ENCODE measurements at regions not wholly inside any gene's neighbourhood (a gene's known extent, or its start where the extent isn't known, plus 50 kb on each side); places are given as distances from the start of the nearest gene placed in this dataset.

- TF ChIP-seq, protein P1, sequence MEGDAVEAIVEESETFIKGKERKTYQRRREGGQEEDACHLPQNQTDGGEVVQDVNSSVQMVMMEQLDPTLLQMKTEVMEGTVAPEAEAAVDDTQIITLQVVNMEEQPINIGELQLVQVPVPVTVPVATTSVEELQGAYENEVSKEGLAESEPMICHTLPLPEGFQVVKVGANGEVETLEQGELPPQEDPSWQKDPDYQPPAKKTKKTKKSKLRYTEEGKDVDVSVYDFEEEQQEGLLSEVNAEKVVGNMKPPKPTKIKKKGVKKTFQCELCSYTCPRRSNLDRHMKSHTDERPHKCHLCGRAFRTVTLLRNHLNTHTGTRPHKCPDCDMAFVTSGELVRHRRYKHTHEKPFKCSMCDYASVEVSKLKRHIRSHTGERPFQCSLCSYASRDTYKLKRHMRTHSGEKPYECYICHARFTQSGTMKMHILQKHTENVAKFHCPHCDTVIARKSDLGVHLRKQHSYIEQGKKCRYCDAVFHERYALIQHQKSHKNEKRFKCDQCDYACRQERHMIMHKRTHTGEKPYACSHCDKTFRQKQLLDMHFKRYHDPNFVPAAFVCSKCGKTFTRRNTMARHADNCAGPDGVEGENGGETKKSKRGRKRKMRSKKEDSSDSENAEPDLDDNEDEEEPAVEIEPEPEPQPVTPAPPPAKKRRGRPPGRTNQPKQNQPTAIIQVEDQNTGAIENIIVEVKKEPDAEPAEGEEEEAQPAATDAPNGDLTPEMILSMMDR (IDR thresholded peaks at IDR 0.05) = no peak
- no peak for TF ChIP-seq POLR2A (IDR thresholded peaks at IDR 0.05)
Measured at GRCh38 chr5:152329207-152329606, 75.9 kb downstream of the NMUR2 start.

Data from testis (tissue), 2 donors.